ENCODE measurements at regions not wholly inside any gene's neighbourhood (a gene's known extent, or its start where the extent isn't known, plus 50 kb on each side); places are given as distances from the start of the nearest gene placed in this dataset.

DNA sequence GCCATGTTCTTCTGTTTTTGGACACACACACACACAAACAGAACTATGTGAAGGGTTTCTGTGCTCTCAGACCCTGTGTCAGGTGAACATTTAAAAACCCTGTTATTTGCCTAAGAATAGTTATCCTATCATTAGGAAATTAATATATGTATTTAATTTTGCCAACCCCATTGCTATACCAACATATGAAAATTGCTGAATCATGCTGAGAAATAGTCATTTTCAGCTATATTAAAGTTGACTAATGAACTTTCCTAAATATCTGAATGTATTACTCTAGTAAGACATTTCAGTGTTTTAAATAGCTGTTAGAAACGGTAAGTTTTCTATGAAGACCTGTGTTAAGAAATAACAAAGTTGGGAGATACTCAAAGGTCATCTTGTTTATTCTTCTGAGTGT lies 596.9 kb upstream of the GRM7 start:
- Histone ChIP-seq H3K27ac (no peak overlapping the region), H3K27me3 (replicated peaks) (no peaks in the 10 kb centered on the region), H3K36me3 (replicated peaks) (no peaks in the 10 kb centered on the region), H3K4me3 (ENCODE audit: low read depth, low read length) (no peak overlapping the region)
- TF ChIP-seq, protein P1, sequence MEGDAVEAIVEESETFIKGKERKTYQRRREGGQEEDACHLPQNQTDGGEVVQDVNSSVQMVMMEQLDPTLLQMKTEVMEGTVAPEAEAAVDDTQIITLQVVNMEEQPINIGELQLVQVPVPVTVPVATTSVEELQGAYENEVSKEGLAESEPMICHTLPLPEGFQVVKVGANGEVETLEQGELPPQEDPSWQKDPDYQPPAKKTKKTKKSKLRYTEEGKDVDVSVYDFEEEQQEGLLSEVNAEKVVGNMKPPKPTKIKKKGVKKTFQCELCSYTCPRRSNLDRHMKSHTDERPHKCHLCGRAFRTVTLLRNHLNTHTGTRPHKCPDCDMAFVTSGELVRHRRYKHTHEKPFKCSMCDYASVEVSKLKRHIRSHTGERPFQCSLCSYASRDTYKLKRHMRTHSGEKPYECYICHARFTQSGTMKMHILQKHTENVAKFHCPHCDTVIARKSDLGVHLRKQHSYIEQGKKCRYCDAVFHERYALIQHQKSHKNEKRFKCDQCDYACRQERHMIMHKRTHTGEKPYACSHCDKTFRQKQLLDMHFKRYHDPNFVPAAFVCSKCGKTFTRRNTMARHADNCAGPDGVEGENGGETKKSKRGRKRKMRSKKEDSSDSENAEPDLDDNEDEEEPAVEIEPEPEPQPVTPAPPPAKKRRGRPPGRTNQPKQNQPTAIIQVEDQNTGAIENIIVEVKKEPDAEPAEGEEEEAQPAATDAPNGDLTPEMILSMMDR (IDR thresholded peaks at IDR 0.05; ENCODE audit: low read depth, low read length, missing control alignments) = no peak
- no peak for DNase-seq
- in situ Hi-C loops (cut with HindIII; ENCODE audit: low pct_ligation_motif_present, low sequenced_read_pairs) = no loop called here

DNA sequence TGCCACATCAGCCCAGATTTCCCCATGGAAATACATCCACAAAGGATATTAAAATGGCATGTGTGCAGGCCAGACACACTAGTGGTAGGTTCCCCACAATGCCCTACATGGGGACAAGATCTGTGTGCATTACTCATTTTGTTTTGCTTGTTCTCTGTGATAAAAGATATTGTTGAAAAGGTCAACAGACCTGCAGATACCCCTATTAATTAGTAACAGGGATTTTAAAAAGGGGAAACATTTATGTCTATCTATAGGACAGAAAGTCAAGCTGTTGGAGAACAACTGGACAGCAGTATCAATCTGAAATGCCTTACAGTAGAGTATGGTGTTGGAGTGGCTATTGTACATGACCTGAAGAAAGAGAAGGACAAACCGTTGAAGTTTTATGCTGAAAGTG lies 596.0 kb upstream of the GRM7 start:
- no peak for DNase-seq
- in situ Hi-C loops (cut with HindIII; ENCODE audit: low pct_ligation_motif_present, low sequenced_read_pairs) = no loop called here
- H3K27me3 ChIP-seq (replicated peaks) = no peaks in the 10 kb centered on the region
- TF ChIP-seq, protein P1 (IDR thresholded peaks at IDR 0.05; ENCODE audit: low read depth, low read length, missing control alignments) = no peak
- H3K4me3 ChIP-seq (ENCODE audit: low read depth, low read length) = no peak overlapping the region
- H3K27ac ChIP-seq = no peak overlapping the region
- no peaks in the 10 kb centered on the region for H3K36me3 ChIP-seq (replicated peaks)

DNA sequence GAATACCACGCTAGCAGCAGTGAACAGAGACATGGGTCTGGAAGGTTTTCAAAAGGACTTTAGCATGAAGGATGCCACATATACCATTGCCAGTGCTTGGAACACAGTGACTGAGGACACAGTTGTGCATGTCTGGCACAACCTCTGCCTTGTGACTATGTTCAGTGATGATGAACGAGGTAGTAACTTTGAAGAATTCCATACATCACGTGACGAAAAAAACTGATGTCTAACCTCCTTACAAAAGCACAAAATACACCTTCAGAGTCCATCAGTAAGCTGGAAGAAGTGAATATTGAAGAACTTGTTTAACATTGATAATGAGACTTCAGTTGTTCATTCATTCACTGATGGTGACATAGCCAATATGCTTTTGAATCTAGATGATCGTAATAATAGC lies 594.8 kb upstream of the GRM7 start:
- Histone ChIP-seq H3K4me3 (ENCODE audit: low read depth, low read length) (no peak overlapping the region), H3K36me3 (replicated peaks) (no peaks in the 10 kb centered on the region), H3K27ac (no peak overlapping the region), H3K27me3 (replicated peaks) (no peaks in the 10 kb centered on the region)
- DNase-seq = no peak
- TF ChIP-seq, protein P1 (IDR thresholded peaks at IDR 0.05; ENCODE audit: low read depth, low read length, missing control alignments) = no peak
- in situ Hi-C loops (cut with HindIII; ENCODE audit: low pct_ligation_motif_present, low sequenced_read_pairs) = no loop called here

DNA sequence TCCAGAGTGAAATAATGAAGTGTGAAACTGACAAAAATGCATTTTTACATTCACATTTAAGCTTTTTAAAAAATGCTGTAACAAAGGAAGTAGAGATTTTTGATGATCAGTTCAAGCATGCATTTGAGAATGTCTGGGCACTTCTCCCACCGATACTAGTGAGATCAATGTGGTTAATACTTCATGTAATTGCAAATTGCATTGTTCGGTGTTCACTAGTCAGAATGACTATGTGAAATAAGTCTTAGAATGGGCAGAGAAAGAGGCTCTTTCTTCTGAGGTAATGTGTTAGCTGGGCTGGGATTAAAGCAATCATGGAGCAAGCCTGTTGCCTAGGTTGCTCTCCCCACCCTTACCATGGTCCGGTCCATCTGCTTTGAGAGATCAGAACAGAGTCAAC lies 587.0 kb upstream of the GRM7 start:
- TF ChIP-seq, protein P1 (IDR thresholded peaks at IDR 0.05; ENCODE audit: low read depth, low read length, missing control alignments) = no peak
- in situ Hi-C loops (cut with HindIII; ENCODE audit: low pct_ligation_motif_present, low sequenced_read_pairs) = no loop called here
- no peak for DNase-seq
- H3K27me3 ChIP-seq (replicated peaks) = no peaks in the 10 kb centered on the region
- H3K27ac ChIP-seq = no peak overlapping the region
- no peaks in the 10 kb centered on the region for H3K36me3 ChIP-seq (replicated peaks)
- H3K4me3 ChIP-seq (ENCODE audit: low read depth, low read length) = no peak overlapping the region

DNA sequence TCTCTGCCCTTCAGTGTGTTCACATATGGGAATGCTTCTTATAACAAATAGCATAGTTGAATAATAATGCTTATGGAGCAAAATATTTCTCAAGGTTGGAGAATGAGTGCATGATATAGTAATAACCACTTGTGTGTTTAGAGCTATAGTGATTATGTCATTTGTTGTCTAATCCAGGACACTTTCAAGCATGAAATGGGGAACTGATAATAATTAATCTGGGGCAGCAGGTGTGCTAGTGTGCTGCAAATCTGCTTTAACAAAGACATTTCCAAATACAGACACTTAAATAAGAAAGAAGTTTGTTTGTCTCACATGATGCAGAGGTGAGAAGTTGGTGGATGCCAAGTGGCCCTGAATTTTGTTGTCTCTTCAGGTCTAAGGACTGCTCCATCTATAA lies 579.3 kb upstream of the GRM7 start:
- Histone ChIP-seq H3K27ac (no peak overlapping the region), H3K4me3 (ENCODE audit: low read depth, low read length) (no peak overlapping the region), H3K36me3 (replicated peaks) (no peaks in the 10 kb centered on the region), H3K27me3 (replicated peaks) (no peaks in the 10 kb centered on the region)
- DNase-seq = no peak
- in situ Hi-C loops (cut with HindIII; ENCODE audit: low pct_ligation_motif_present, low sequenced_read_pairs) = no loop called here
- TF ChIP-seq, protein P1 (IDR thresholded peaks at IDR 0.05; ENCODE audit: low read depth, low read length, missing control alignments) = no peak

DNA sequence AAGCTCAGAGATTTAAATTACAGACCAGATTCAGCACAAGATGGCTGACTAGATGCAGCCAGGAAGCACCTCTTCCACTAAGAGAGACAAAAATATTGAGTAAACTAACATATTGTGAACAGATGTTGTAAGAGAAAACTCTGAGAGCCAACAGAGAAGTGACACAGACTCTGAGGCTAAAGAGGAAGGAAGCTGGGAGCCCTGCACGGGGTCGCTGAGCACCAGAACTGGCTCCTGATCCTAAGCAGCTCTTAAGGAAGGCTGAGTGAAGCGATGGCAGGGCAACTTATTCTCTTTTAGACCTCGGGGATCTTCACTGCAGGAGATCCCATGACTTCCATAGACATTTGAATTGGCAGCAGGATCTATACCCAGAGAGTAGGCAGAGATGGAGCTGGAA lies 578.0 kb upstream of the GRM7 start:
- no peaks in the 10 kb centered on the region for H3K27me3 ChIP-seq (replicated peaks)
- no peak for DNase-seq
- in situ Hi-C loops (cut with HindIII; ENCODE audit: low pct_ligation_motif_present, low sequenced_read_pairs) = no loop called here
- no peak overlapping the region for H3K4me3 ChIP-seq (ENCODE audit: low read depth, low read length)
- H3K36me3 ChIP-seq (replicated peaks) = no peaks in the 10 kb centered on the region
- H3K27ac ChIP-seq = no peak overlapping the region
- TF ChIP-seq, protein P1 (IDR thresholded peaks at IDR 0.05; ENCODE audit: low read depth, low read length, missing control alignments) = no peak
